NCI-H1694 treated with DMSO at 0.1 percent for 48 hours (cell line): ENCODE measurements at regions not wholly inside any gene's neighbourhood (a gene's known extent, or its start where the extent isn't known, plus 50 kb on each side); places are given as distances from the start of the nearest gene placed in this dataset.
"Not testable (repeated sequence)": the region's sequence is repeated elsewhere in the genome, so short reads cannot be mapped to it uniquely, and the experiment has no call there.

Source experiments
- DNase-seq: peaks from one replicate; lab custom pipeline; 2025; lab: John Stamatoyannopoulos, UW

GRCh38 chr7:14967376-14967775 is 64.8 kb upstream of the DGKB start:
- DNase-seq, result not testable (repeated sequence)

- DNase-seq, result no peak
Observed at GRCh38 chr7:14962778-14963177, 60.2 kb upstream of the DGKB start.

GRCh38 chr7:14960721-14961120 is 58.2 kb upstream of the DGKB start:
- DNase-seq, result no peak

GRCh38 chr7:14959339-14959738 is 56.8 kb upstream of the DGKB start:
- DNase-seq, result no peak

DNA sequence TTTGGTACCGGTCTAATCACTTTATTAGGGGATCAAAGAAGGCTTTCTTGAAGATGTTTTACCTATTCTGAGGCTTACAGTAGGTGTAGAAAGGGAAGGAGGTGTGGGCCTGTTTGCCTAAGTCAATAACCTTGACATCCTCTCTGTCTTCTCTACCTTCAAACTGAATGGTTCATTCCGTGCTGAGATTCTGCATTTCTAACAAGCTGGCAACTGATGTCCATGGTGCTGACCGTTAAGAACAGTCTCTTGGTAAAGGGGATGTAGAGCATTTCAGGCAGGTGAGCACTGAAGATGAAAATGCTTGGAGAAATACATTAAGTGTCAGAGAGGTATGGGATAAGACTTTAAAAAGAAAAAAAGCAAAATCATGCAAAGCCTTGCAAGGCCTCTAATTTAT is 51.5 kb upstream of the DGKB start:
- DNase-seq, result no peak
